ENCODE measurements at regions not wholly inside any gene's neighbourhood (a gene's known extent, or its start where the extent isn't known, plus 50 kb on each side); places are given as distances from the start of the nearest gene placed in this dataset.

GRCh38 chr2:64837116-64837731, 152.0 kb upstream of the SLC1A4 start:
- Mint-ChIP-seq H3K27me3 (peaks cover 2% of the 10 kb centered on the region), H3K4me3 (ENCODE audit: low read depth) (no peak overlapping the region), H3K4me1 (ENCODE audit: low read depth) (peaks cover 32% of the 10 kb centered on the region), H3K9me3 (ENCODE audit: low read depth) (no peaks in the 10 kb centered on the region), H3K27ac (no peak overlapping the region), H3K36me3 (ENCODE audit: insufficient read depth) (no peaks in the 10 kb centered on the region)
- DNase-seq (ENCODE audit: low spot score, unreplicated experiment), result no peak
- no peak for TF ChIP-seq CTCF (IDR thresholded peaks at IDR 0.05; ENCODE audit: unreplicated experiment)

GRCh38 chr2:64837925-64838641, 151.1 kb upstream of the SLC1A4 start:
- peaks cover 2% of the 10 kb centered on the region for H3K27me3 Mint-ChIP-seq
- no peak overlapping the region for H3K4me3 Mint-ChIP-seq (ENCODE audit: low read depth)
- no peak overlapping the region for H3K27ac Mint-ChIP-seq
- no peaks in the 10 kb centered on the region for H3K36me3 Mint-ChIP-seq (ENCODE audit: insufficient read depth)
- H3K4me1 Mint-ChIP-seq (ENCODE audit: low read depth), result peaks cover 32% of the 10 kb centered on the region
- TF ChIP-seq CTCF (IDR thresholded peaks at IDR 0.05; ENCODE audit: unreplicated experiment), result no peak
- DNase-seq (ENCODE audit: low spot score, unreplicated experiment), result no peak
- no peaks in the 10 kb centered on the region for H3K9me3 Mint-ChIP-seq (ENCODE audit: low read depth)

GRCh38 chr2:64838817-64839216, 150.4 kb upstream of the SLC1A4 start:
- Mint-ChIP-seq H3K9me3 (ENCODE audit: low read depth) (no peaks in the 10 kb centered on the region), H3K36me3 (ENCODE audit: insufficient read depth) (no peaks in the 10 kb centered on the region), H3K27ac (no peak overlapping the region), H3K4me1 (ENCODE audit: low read depth) (peaks cover 24% of the 10 kb centered on the region), H3K27me3 (peaks cover 2% of the 10 kb centered on the region), H3K4me3 (ENCODE audit: low read depth) (no peak overlapping the region)
- no peak for DNase-seq (ENCODE audit: low spot score, unreplicated experiment)
- no peak for TF ChIP-seq CTCF (IDR thresholded peaks at IDR 0.05; ENCODE audit: unreplicated experiment)

GRCh38 chr2:64839844-64840243, 149.4 kb upstream of the SLC1A4 start:
- no peak for TF ChIP-seq CTCF (IDR thresholded peaks at IDR 0.05; ENCODE audit: unreplicated experiment)
- Mint-ChIP-seq H3K4me3 (ENCODE audit: low read depth) (no peak overlapping the region), H3K4me1 (ENCODE audit: low read depth) (peaks cover 17% of the 10 kb centered on the region), H3K27ac (no peak overlapping the region), H3K27me3 (peaks cover 2% of the 10 kb centered on the region), H3K36me3 (ENCODE audit: insufficient read depth) (no peaks in the 10 kb centered on the region), H3K9me3 (ENCODE audit: low read depth) (no peaks in the 10 kb centered on the region)
- DNase-seq (ENCODE audit: low spot score, unreplicated experiment), result no peak

GRCh38 chr2:64840426-64840881, 148.7 kb upstream of the SLC1A4 start:
- Mint-ChIP-seq H3K36me3 (ENCODE audit: insufficient read depth) (no peaks in the 10 kb centered on the region), H3K4me1 (ENCODE audit: low read depth) (peaks cover 15% of the 10 kb centered on the region), H3K9me3 (ENCODE audit: low read depth) (no peaks in the 10 kb centered on the region), H3K4me3 (ENCODE audit: low read depth) (no peak overlapping the region), H3K27ac (no peak overlapping the region), H3K27me3 (peaks cover 2% of the 10 kb centered on the region)
- no peak for DNase-seq (ENCODE audit: low spot score, unreplicated experiment)
- no peak for TF ChIP-seq CTCF (IDR thresholded peaks at IDR 0.05; ENCODE audit: unreplicated experiment)
